ENCODE measurements at regions not wholly inside any gene's neighbourhood (a gene's known extent, or its start where the extent isn't known, plus 50 kb on each side); places are given as distances from the start of the nearest gene placed in this dataset.

- TF ChIP-seq E4F1 (IDR thresholded peaks at IDR 0.05; ENCODE audit: borderline replicate concordance, partially characterized antibody) (no peak), ZBTB40 (IDR thresholded peaks at IDR 0.05; ENCODE audit: borderline replicate concordance) (no peak), IKZF2 (IDR thresholded peaks at IDR 0.05) (no peak), EGR1 (IDR thresholded peaks at IDR 0.05; ENCODE audit: borderline replicate concordance in 1 of 2, low read depth in 2 of 2, low read length in 2 of 2) (no peak), IRF5 (IDR thresholded peaks at IDR 0.05; ENCODE audit: borderline replicate concordance) (no peak), TCF12 (IDR thresholded peaks at IDR 0.05; ENCODE audit: low read depth, low read length) (no peak), HDAC2 (IDR thresholded peaks at IDR 0.05) (no peak), ZNF217 (IDR thresholded peaks at IDR 0.05) (no peak), ZSCAN29 (IDR thresholded peaks at IDR 0.05) (no peak), NFIC (IDR thresholded peaks at IDR 0.05; ENCODE audit: low read depth, low read length) (no peak), SUPT20H (IDR thresholded peaks at IDR 0.05; ENCODE audit: borderline replicate concordance, control insufficient read depth, low read depth, low read length) (no peak)
Observed at GRCh38 chr12:125878483-125878882, 813.2 kb downstream of the AACS start (continued).
